SK-N-MC (cell line): ENCODE measurements at regions not wholly inside any gene's neighbourhood (a gene's known extent, or its start where the extent isn't known, plus 50 kb on each side); places are given as distances from the start of the nearest gene placed in this dataset.

Source experiments
- EZH2 ChIP-seq: fragments of 200-600 bp; sonication (generic); IDR thresholded peaks from one replicate; pipeline ENCODE4 v1.6.1; 2017; ENCODE audit warnings: antibody characterized with exemption
- FOXP2 ChIP-seq: optimal IDR thresholded peaks from 2 replicates; pipeline ENCODE3; 2011; ENCODE audit warnings: mild to moderate bottlenecking, moderate library complexity; ENCODE audit not compliant: insufficient read depth; ENCODE audit errors: extremely low read length, control extremely low read depth
- POLR2AphosphoS5 ChIP-seq: IDR thresholded peaks from 2 replicates; pipeline ENCODE4 v1.6.1; 2012; ENCODE audit warnings: mild to moderate bottlenecking, low read depth, low read length, borderline replicate concordance

- TF ChIP-seq POLR2AphosphoS5 (no peak), EZH2 (no peak), FOXP2 (no peak)
Measured at GRCh38 chr16:54370278-54371040, 83.9 kb upstream of the IRX3 start.
